Spleen (tissue), 11 donors: ENCODE measurements at regions not wholly inside any gene's neighbourhood (a gene's known extent, or its start where the extent isn't known, plus 50 kb on each side); places are given as distances from the start of the nearest gene placed in this dataset.
"Not testable (repeated sequence)": the region's sequence is repeated elsewhere in the genome, so short reads cannot be mapped to it uniquely, and the experiment has no call there.

Experiments used
- DNase-seq: peaks from one replicate; pipeline ENCODE4 v3.0.0-alpha.2; 2020
- H3K27ac ChIP-seq, 8 donors: fragments of 200-600 bp; sonication (generic) in 7 of 8; 1 replicate in 4 of 8; 2 replicates in 4 of 8; pipeline versions ENCODE4 v1.5.0 to v1.8.0; 2016 to 2021; ENCODE audit warnings: inconsistent platforms in 4 of 8, mild to moderate bottlenecking in 4 of 8, moderate library complexity in 1 of 8
- H3K27me3 ChIP-seq, 7 donors: fragments of 200-600 bp; sonication (generic) in 6 of 7; replicated peaks in 1 of 7; 1 replicate in 4 of 7; 2 replicates in 3 of 7; pipeline versions ENCODE4 v1.5.0 to v1.8.0; 2016 to 2021; ENCODE audit warnings: inconsistent platforms in 3 of 7, mild to moderate bottlenecking in 1 of 7
- H3K36me3 ChIP-seq, 6 donors: fragments of 200-600 bp; sonication (generic) in 5 of 6; 1 replicate in 4 of 6; 2 replicates in 2 of 6; pipeline versions ENCODE4 v1.5.0 to v1.8.0; 2016 to 2021; ENCODE audit warnings: inconsistent platforms in 2 of 6
- H3K4me1 ChIP-seq, 6 donors: fragments of 200-600 bp; sonication (generic) in 5 of 6; 1 replicate in 3 of 6; 2 replicates in 3 of 6; pipeline versions ENCODE4 v1.5.0 to v1.8.0; 2016 to 2021; ENCODE audit warnings: inconsistent platforms in 3 of 6
- H3K4me3 ChIP-seq, 8 donors: fragments of 200-600 bp; sonication (generic) in 7 of 8; 1 replicate in 4 of 8; 2 replicates in 4 of 8; pipeline versions ENCODE4 v1.5.0 to v1.8.0; 2016 to 2021; ENCODE audit warnings: inconsistent platforms in 4 of 8, mild to moderate bottlenecking in 4 of 8, moderate library complexity in 2 of 8
- H3K9me3 ChIP-seq, 8 donors: fragments of 200-600 bp; sonication (generic) in 7 of 8; 1 replicate in 4 of 8; 2 replicates in 4 of 8; pipeline versions ENCODE4 v1.5.0 to v1.8.0; 2016 to 2021; ENCODE audit warnings: inconsistent platforms in 4 of 8
- POLR2A ChIP-seq, 3 donors: fragments of 450-650 bp; IDR thresholded peaks; one replicate each; pipeline ENCODE4 v1.5.1; 2017; ENCODE audit warnings: antibody characterized with exemption in 3 of 3, mild to moderate bottlenecking in 1 of 3
- POLR2AphosphoS5 ChIP-seq, 3 donors: sonication (generic); formaldehyde crosslinking; IDR thresholded peaks; one replicate each; pipeline ENCODE4 v1.5.1; 2017; ENCODE audit warnings: antibody characterized with exemption in 3 of 3
- WGBS, 5 donors: extraction: QIAGEN DNeasy Blood & Tissue Kit in 3 of 5; methylation state at CpG; one replicate each; pipeline versions ENCODE4 v1.1.5 to v1.1.7; 2013 to 2018; 5-methylcytosine and 5-hydroxymethylcytosine counted together
- intact Hi-C: fragments of 100-400 bp; cut with DNase I; formaldehyde crosslinking; loops from one replicate; pipeline ENCODE4 v1.15.0; 2023; ENCODE audit warnings: low total_unique reads
- TF ChIP-seq, protein P1 (sequence below), 11 experiments: fragments of 200-600 bp in 7 of 11; fragments of 450-650 bp in 4 of 11; sonication (generic) in 4 of 11; IDR thresholded peaks in 8 of 11; conservative IDR thresholded peaks in 3 of 11; 1 replicate in 7 of 11; 2 replicates in 4 of 11; pipeline versions ENCODE4 v1.4.0 to v1.8.0; 2016 to 2021; ENCODE audit warnings: antibody characterized with exemption in 11 of 11, inconsistent platforms in 4 of 11, mild to moderate bottlenecking in 1 of 11
- donor health status: healthy with polysubstance abuse.
- donor health status: DM: no; HTN: no; CAD: no; lungs with moderate emphysema.
- donor health status: DM: no; HTN: no; CAD: no.
- donor health status: Bipolar disorder and iron deficiency.
- donor health status: healthy.
- donor health status: DM: no; HTN: no; CAD: no.
- donor health status: DM: yes; HTN: yes; CAD: no.

DNA sequence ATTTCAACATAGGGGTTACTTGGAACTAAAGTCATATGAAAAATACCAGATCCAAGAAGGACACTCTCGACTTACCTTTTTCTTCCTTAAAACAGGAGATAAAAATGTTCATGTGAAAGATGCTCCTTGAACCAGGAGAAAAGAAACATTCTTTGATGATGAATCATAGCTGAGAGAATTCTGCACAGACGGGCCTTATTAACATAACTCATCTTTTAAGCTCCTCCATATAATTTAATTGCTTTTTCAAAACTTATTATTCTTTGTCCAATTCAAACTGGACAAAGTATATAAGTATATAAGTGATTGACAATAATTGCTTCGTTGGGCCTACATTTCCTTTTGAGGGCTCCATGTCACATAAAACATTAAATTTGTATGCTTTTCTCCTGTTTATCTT is 945.2 kb upstream of the C9orf72 start:
- no peak overlapping the region for H3K4me3 ChIP-seq
- TF ChIP-seq POLR2AphosphoS5 (IDR thresholded peaks at IDR 0.05) (no peak), POLR2A (IDR thresholded peaks at IDR 0.05) (no peak)
- TF ChIP-seq, protein P1, sequence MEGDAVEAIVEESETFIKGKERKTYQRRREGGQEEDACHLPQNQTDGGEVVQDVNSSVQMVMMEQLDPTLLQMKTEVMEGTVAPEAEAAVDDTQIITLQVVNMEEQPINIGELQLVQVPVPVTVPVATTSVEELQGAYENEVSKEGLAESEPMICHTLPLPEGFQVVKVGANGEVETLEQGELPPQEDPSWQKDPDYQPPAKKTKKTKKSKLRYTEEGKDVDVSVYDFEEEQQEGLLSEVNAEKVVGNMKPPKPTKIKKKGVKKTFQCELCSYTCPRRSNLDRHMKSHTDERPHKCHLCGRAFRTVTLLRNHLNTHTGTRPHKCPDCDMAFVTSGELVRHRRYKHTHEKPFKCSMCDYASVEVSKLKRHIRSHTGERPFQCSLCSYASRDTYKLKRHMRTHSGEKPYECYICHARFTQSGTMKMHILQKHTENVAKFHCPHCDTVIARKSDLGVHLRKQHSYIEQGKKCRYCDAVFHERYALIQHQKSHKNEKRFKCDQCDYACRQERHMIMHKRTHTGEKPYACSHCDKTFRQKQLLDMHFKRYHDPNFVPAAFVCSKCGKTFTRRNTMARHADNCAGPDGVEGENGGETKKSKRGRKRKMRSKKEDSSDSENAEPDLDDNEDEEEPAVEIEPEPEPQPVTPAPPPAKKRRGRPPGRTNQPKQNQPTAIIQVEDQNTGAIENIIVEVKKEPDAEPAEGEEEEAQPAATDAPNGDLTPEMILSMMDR (IDR thresholded peaks at IDR 0.05 in 8 of 11, conservative IDR thresholded peaks at IDR 0.05 in 3 of 11), result no peak
- no peaks in the 10 kb centered on the region for H3K27me3 ChIP-seq
- WGBS, 5 donors, result 64 to 74% (median 74%) methylated on average over 3 of the region's 3 CpGs
- DNase-seq, result no peak
- H3K4me1 ChIP-seq, result no peaks in the 10 kb centered on the region
- H3K36me3 ChIP-seq, result no peaks in the 10 kb centered on the region
- H3K9me3 ChIP-seq, result peaks cover 0 to 13% (median 0%) of the 10 kb centered on the region in 8 donors
- no peak overlapping the region for H3K27ac ChIP-seq
- intact Hi-C loops, result no loop called here

DNA sequence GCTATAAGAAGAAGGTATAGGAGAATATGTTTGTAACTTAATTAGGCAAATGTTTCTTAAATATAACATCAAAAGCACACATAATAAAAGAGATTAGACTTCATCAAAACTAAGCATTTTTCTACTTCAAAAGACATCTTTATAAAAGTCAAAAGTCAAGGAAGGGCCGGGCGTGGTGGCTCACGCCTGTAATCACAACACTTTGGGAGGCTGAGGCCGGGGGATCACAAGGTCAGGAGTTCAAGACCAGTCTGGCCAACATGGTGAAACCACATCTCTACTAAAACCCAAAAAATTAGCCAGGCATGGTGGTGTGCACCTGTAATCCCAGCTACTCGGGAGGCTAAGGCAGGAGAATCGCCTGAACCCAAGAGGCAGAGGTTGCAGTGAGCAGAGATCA is 951.0 kb upstream of the C9orf72 start:
- H3K27ac ChIP-seq, H3K4me3 ChIP-seq, DNase-seq, H3K27me3 ChIP-seq, H3K9me3 ChIP-seq, H3K4me1 ChIP-seq, H3K36me3 ChIP-seq, intact Hi-C loops: not testable (repeated sequence)
- 74 to 91% (median 82%) methylated on average over 6 of the region's 6 CpGs for WGBS, 5 donors

DNA sequence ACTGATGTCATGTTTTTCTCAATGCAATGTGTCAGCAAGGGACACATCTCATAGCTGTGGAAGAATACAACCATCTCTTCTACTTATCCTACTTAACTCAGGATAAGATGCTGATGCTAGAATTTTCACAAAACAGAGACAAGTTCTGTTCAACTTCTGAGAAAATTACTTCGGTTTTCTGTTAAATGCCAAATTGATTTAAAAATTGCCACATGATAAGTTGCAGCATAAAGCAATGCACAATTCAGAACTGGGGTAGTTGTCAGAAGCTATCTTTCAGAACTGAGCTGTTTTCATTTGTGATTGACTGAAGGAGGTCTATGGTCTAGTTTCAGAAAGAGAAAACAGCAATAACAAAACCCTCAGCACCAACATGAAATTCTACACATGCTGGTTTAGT is 954.8 kb upstream of the C9orf72 start:
- no peaks in the 10 kb centered on the region for H3K4me1 ChIP-seq
- intact Hi-C loops, result no loop called here
- no peaks in the 10 kb centered on the region for H3K36me3 ChIP-seq
- TF ChIP-seq POLR2AphosphoS5 (IDR thresholded peaks at IDR 0.05), result no peak
- TF ChIP-seq POLR2A (IDR thresholded peaks at IDR 0.05), result no peak
- TF ChIP-seq, protein P1 (IDR thresholded peaks at IDR 0.05 in 8 of 11, conservative IDR thresholded peaks at IDR 0.05 in 3 of 11), result no peak
- 67 to 97% (median 87%) methylated on average over 1 of the region's 1 CpG for WGBS, 5 donors
- peaks cover 0 to 7% (median 0%) of the 10 kb centered on the region in 8 donors for H3K9me3 ChIP-seq
- DNase-seq, result no peak
- H3K27ac ChIP-seq, result no peak overlapping the region
- no peak overlapping the region for H3K4me3 ChIP-seq
- no peaks in the 10 kb centered on the region for H3K27me3 ChIP-seq

DNA sequence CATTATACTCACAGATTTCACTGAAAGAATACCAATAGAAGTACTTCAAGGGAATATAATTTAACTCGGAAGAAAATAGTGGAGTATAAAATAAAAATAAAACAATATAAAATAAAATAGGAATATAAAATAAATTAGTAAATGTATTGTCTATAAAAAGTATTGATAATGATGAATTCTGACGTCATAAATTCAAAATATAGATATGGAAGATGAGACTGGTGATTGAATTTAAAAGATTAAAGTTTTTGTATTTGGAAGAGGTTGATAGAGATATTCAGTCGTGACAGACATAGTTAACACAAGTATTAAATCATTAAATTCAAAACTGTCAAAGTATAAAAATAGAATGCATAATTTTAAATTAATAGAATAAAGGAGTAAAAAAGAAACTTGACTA is 964.9 kb upstream of the C9orf72 start:
- Histone ChIP-seq H3K27me3 (no peaks in the 10 kb centered on the region), H3K4me3 (no peak overlapping the region), H3K9me3 (no peaks in the 10 kb centered on the region), H3K36me3 (no peaks in the 10 kb centered on the region), H3K27ac (no peak overlapping the region), H3K4me1 (no peaks in the 10 kb centered on the region)
- intact Hi-C loops, result no loop called here
- WGBS, 5 donors, result 75 to 85% (median 76%) methylated on average over 3 of the region's 3 CpGs
- DNase-seq, result no peak
- TF ChIP-seq POLR2A (IDR thresholded peaks at IDR 0.05) (no peak), POLR2AphosphoS5 (IDR thresholded peaks at IDR 0.05) (no peak)
- TF ChIP-seq, protein P1 (IDR thresholded peaks at IDR 0.05 in 8 of 11, conservative IDR thresholded peaks at IDR 0.05 in 3 of 11), result no peak

DNA sequence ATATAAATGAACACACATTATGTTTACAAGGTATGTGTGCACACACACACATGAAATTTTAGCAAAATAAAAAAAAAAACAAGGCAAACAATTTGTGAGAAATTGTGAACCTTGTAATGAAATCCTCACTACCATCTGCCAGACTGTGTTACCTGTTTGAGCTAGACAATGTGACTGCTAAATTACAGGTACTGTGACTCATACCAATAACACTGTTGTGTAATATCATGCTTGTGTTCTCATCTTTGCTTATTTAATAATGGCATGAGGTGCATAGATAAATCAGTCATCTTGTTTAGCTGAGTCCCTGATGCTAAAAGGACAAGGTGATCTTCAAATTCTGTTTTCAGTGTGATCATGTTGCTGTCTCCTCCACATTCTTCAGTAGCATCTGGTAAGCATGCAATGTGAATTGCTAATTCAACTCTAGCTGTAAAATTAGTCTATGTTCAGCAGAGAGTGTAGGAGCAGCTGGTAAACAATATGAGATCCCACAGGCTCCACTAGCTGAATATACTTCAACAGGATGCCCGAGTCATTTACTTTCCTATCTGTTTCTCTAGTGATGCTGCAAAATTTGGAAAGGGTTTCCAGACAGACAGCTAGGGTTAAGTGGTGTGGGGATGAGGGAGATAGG is 966.3 kb upstream of the C9orf72 start:
- no peak for DNase-seq
- H3K27ac ChIP-seq, result no peak overlapping the region
- 76 to 92% (median 82%) methylated on average over 1 of the region's 1 CpG for WGBS, 5 donors
- H3K4me3 ChIP-seq, result no peak overlapping the region
- H3K27me3 ChIP-seq, result no peaks in the 10 kb centered on the region
- intact Hi-C loops, result loop anchor here (10.0 kb wide), 1 partner anchor 65 kb away; no protein-coding TSS in a partner anchor
- TF ChIP-seq POLR2A (IDR thresholded peaks at IDR 0.05) (no peak), POLR2AphosphoS5 (IDR thresholded peaks at IDR 0.05) (no peak)
- TF ChIP-seq, protein P1 (IDR thresholded peaks at IDR 0.05 in 8 of 11, conservative IDR thresholded peaks at IDR 0.05 in 3 of 11), result no peak
- H3K4me1 ChIP-seq, result no peaks in the 10 kb centered on the region
- no peaks in the 10 kb centered on the region for H3K9me3 ChIP-seq
- H3K36me3 ChIP-seq, result no peaks in the 10 kb centered on the region
